Stimulated activated CD8-positive, alpha-beta memory T cell treated with anti-CD3 and anti-CD28 coated beads, Interleukin-12 subunit alpha, Interleukin-12 subunit beta, amount 100 ng/mL, for 1 hour (primary cell): ENCODE measurements at regions not wholly inside any gene's neighbourhood (a gene's known extent, or its start where the extent isn't known, plus 50 kb on each side); places are given as distances from the start of the nearest gene placed in this dataset.
"Not testable (repeated sequence)": the region's sequence is repeated elsewhere in the genome, so short reads cannot be mapped to it uniquely, and the experiment has no call there.

ENCODE experiments used
- DNase-seq: peaks from one replicate; pipeline ENCODE4 v3.0.0-alpha.2; 2020; ENCODE audit warnings: low read depth

GRCh38 chr10:29720149-29720548, 85.4 kb upstream of the SVIL start:
- DNase-seq: no peak

GRCh38 chr10:29719281-29719675, 84.5 kb upstream of the SVIL start:
- no peak for DNase-seq

GRCh38 chr10:29715296-29715695, 80.5 kb upstream of the SVIL start:
- no peak for DNase-seq

- DNase-seq: no peak
These were observed 79.5 kb upstream of the SVIL start for GRCh38 chr10:29714096-29714874.

GRCh38 chr10:29713450-29713849, 78.7 kb upstream of the SVIL start:
- no peak for DNase-seq

- no peak for DNase-seq
These were observed 77.3 kb upstream of the SVIL start for GRCh38 chr10:29712108-29712507.

- DNase-seq: no peak
These were observed 75.4 kb upstream of the SVIL start for GRCh38 chr10:29710128-29710527.

GRCh38 chr10:29709484-29710002, 74.8 kb upstream of the SVIL start:
- DNase-seq: no peak

GRCh38 chr10:29703271-29703670, 68.5 kb upstream of the SVIL start:
- no peak for DNase-seq

- no peak for DNase-seq
These were observed 67.7 kb upstream of the SVIL start for GRCh38 chr10:29702273-29703164.

- DNase-seq: no peak
These were observed 66.5 kb upstream of the SVIL start for GRCh38 chr10:29701306-29701705.

GRCh38 chr10:29699621-29700020, 64.8 kb upstream of the SVIL start:
- no peak for DNase-seq

GRCh38 chr10:29698773-29699490, 64.2 kb upstream of the SVIL start:
- DNase-seq: no peak

GRCh38 chr10:29696581-29696980, 61.8 kb upstream of the SVIL start:
- not testable (repeated sequence) for DNase-seq

GRCh38 chr10:29694121-29694520, 59.4 kb upstream of the SVIL start:
- no peak for DNase-seq

- DNase-seq: no peak
These were observed 57.4 kb upstream of the SVIL start for GRCh38 chr10:29692121-29692539.

GRCh38 chr10:29691564-29692072, 56.8 kb upstream of the SVIL start:
- no peak for DNase-seq

- no peak for DNase-seq
These were observed 54.2 kb upstream of the SVIL start for GRCh38 chr10:29689001-29689400.

- DNase-seq: no peak
These were observed 53.5 kb upstream of the SVIL start for GRCh38 chr10:29688230-29688661.

- DNase-seq: no peak
These were observed 52.8 kb upstream of the SVIL start for GRCh38 chr10:29687421-29688164.

GRCh38 chr10:29685506-29685905, 50.7 kb upstream of the SVIL start:
- DNase-seq: no peak
